Mucosa of rectum (tissue), 2 donors: ENCODE measurements at regions not wholly inside any gene's neighbourhood (a gene's known extent, or its start where the extent isn't known, plus 50 kb on each side); places are given as distances from the start of the nearest gene placed in this dataset.

Source experiments
- H3K27ac ChIP-seq, 2 donors: one replicate each; pipeline ENCODE4 v1.7.0; 2013; ENCODE audit warnings: inconsistent platforms in 2 of 2, low read depth in 2 of 2, low read length in 2 of 2
- H3K27me3 ChIP-seq, 2 donors: one replicate each; pipeline ENCODE4 v1.7.0; 2013; ENCODE audit warnings: low read length in 2 of 2; ENCODE audit not compliant: control insufficient read depth in 2 of 2, insufficient read depth in 2 of 2
- H3K36me3 ChIP-seq, 2 donors: one replicate each; pipeline ENCODE4 v1.7.0; 2013; ENCODE audit warnings: low read length in 2 of 2; ENCODE audit not compliant: control insufficient read depth in 2 of 2, insufficient read depth in 2 of 2
- H3K4me1 ChIP-seq, 2 donors: one replicate each; pipeline ENCODE4 v1.7.0; 2013; ENCODE audit warnings: low read length in 2 of 2, mild to moderate bottlenecking in 1 of 2; ENCODE audit not compliant: control insufficient read depth in 2 of 2, insufficient read depth in 2 of 2
- H3K4me3 ChIP-seq, 2 donors: one replicate each; pipeline ENCODE4 v1.7.0; 2013; ENCODE audit warnings: low read length in 2 of 2
- H3K9ac ChIP-seq, 2 donors: one replicate each; pipeline ENCODE4 v1.7.0; 2013; ENCODE audit warnings: low read length in 2 of 2, low read depth in 1 of 2, mild to moderate bottlenecking in 1 of 2
- H3K9me3 ChIP-seq, 2 donors: one replicate each; pipeline ENCODE4 v1.7.0; 2013; ENCODE audit warnings: low read length in 2 of 2; ENCODE audit not compliant: control insufficient read depth in 2 of 2
- donor health status: healthy.
- donor health status: Normal muscosa, but diverticular disease.

- H3K4me1 ChIP-seq = no peaks in the 10 kb centered on the region
- no peak overlapping the region for H3K4me3 ChIP-seq
- H3K36me3 ChIP-seq = no peaks in the 10 kb centered on the region
- H3K27me3 ChIP-seq = no peaks in the 10 kb centered on the region
- H3K9ac ChIP-seq = no peak overlapping the region
- H3K9me3 ChIP-seq = no peaks in the 10 kb centered on the region
- H3K27ac ChIP-seq = no peak overlapping the region
Observed at GRCh38 chr10:2844925-2845324, 222.4 kb upstream of the PFKP start.

- no peaks in the 10 kb centered on the region for H3K27me3 ChIP-seq
- H3K4me1 ChIP-seq = no peaks in the 10 kb centered on the region
- no peak overlapping the region for H3K9ac ChIP-seq
- no peaks in the 10 kb centered on the region for H3K36me3 ChIP-seq
- no peak overlapping the region for H3K4me3 ChIP-seq
- H3K9me3 ChIP-seq = no peaks in the 10 kb centered on the region
- H3K27ac ChIP-seq = no peak overlapping the region
Observed at GRCh38 chr10:2839081-2839725, 228.1 kb upstream of the PFKP start.

GRCh38 chr10:2837674-2838073 is 229.7 kb upstream of the PFKP start:
- H3K4me1 ChIP-seq = no peaks in the 10 kb centered on the region
- no peaks in the 10 kb centered on the region for H3K36me3 ChIP-seq
- H3K27me3 ChIP-seq = no peaks in the 10 kb centered on the region
- H3K9ac ChIP-seq = no peak overlapping the region
- no peak overlapping the region for H3K27ac ChIP-seq
- no peaks in the 10 kb centered on the region for H3K9me3 ChIP-seq
- no peak overlapping the region for H3K4me3 ChIP-seq

- no peaks in the 10 kb centered on the region for H3K27me3 ChIP-seq
- no peak overlapping the region for H3K9ac ChIP-seq
- no peaks in the 10 kb centered on the region for H3K9me3 ChIP-seq
- H3K4me1 ChIP-seq = no peaks in the 10 kb centered on the region
- H3K36me3 ChIP-seq = no peaks in the 10 kb centered on the region
- H3K27ac ChIP-seq = no peak overlapping the region
- H3K4me3 ChIP-seq = no peak overlapping the region
Observed at GRCh38 chr10:2836921-2837662, 230.3 kb upstream of the PFKP start.

- H3K4me1 ChIP-seq = no peaks in the 10 kb centered on the region
- peaks cover 0 to 3% of the 10 kb centered on the region in 2 donors for H3K27me3 ChIP-seq
- no peak overlapping the region for H3K4me3 ChIP-seq
- no peaks in the 10 kb centered on the region for H3K36me3 ChIP-seq
- H3K27ac ChIP-seq = no peak overlapping the region
- H3K9ac ChIP-seq = no peak overlapping the region
- no peaks in the 10 kb centered on the region for H3K9me3 ChIP-seq
Observed at GRCh38 chr10:2834214-2834613, 233.1 kb upstream of the PFKP start.

- Histone ChIP-seq H3K4me1 (no peaks in the 10 kb centered on the region), H3K36me3 (no peaks in the 10 kb centered on the region), H3K27ac (no peak overlapping the region), H3K4me3 (no peak overlapping the region), H3K27me3 (peaks cover 0 to 3% of the 10 kb centered on the region in 2 donors), H3K9me3 (no peaks in the 10 kb centered on the region), H3K9ac (no peak overlapping the region)
Observed at GRCh38 chr10:2831509-2831908, 235.8 kb upstream of the PFKP start.

GRCh38 chr10:2828741-2829140 is 238.6 kb upstream of the PFKP start:
- no peak overlapping the region for H3K27ac ChIP-seq
- no peak overlapping the region for H3K4me3 ChIP-seq
- no peaks in the 10 kb centered on the region for H3K9me3 ChIP-seq
- no peaks in the 10 kb centered on the region for H3K4me1 ChIP-seq
- H3K9ac ChIP-seq = no peak overlapping the region
- peaks cover 0 to 3% of the 10 kb centered on the region in 2 donors for H3K27me3 ChIP-seq
- H3K36me3 ChIP-seq = no peaks in the 10 kb centered on the region

GRCh38 chr10:2826675-2827074 is 240.7 kb upstream of the PFKP start:
- no peaks in the 10 kb centered on the region for H3K4me1 ChIP-seq

GRCh38 chr10:2825841-2826240 is 241.5 kb upstream of the PFKP start:
- Histone ChIP-seq H3K4me1 (no peaks in the 10 kb centered on the region), H3K27ac (no peak overlapping the region), H3K4me3 (no peak overlapping the region), H3K9me3 (no peaks in the 10 kb centered on the region), H3K9ac (no peak overlapping the region), H3K36me3 (no peaks in the 10 kb centered on the region), H3K27me3 (peaks cover 0 to 3% of the 10 kb centered on the region in 2 donors)

More at GRCh38 chr10:2826675-2827074, 240.7 kb upstream of the PFKP start:
- Histone ChIP-seq H3K27me3 (peaks cover 0 to 3% of the 10 kb centered on the region in 2 donors), H3K9ac (no peak overlapping the region), H3K27ac (no peak overlapping the region), H3K36me3 (no peaks in the 10 kb centered on the region), H3K4me3 (no peak overlapping the region), H3K9me3 (no peaks in the 10 kb centered on the region)

- Histone ChIP-seq H3K27me3 (no peaks in the 10 kb centered on the region), H3K9ac (no peak overlapping the region), H3K36me3 (no peaks in the 10 kb centered on the region), H3K9me3 (no peaks in the 10 kb centered on the region), H3K27ac (no peak overlapping the region), H3K4me1 (no peaks in the 10 kb centered on the region), H3K4me3 (no peak overlapping the region)
Observed at GRCh38 chr10:2817940-2818636, 249.3 kb upstream of the PFKP start.
